Heart left ventricle (tissue), 16 donors: ENCODE measurements at regions not wholly inside any gene's neighbourhood (a gene's known extent, or its start where the extent isn't known, plus 50 kb on each side); places are given as distances from the start of the nearest gene placed in this dataset.

Source experiments
- ATAC-seq, 4 donors: fragments of 200-7000 bp; cut with Tn5 transposase; one replicate each; pipeline ENCODE4 v1.9.1; 2020 to 2022; ENCODE audit warnings: moderate library complexity in 4 of 4, mild to moderate bottlenecking in 3 of 4, moderate number of reproducible peaks in 1 of 4
- DNase-seq, 5 donors: peaks; one replicate each; pipeline ENCODE4 v3.0.0-alpha.2; 2020
- H3K27ac ChIP-seq, 12 donors: fragments of 200-600 bp; sonication (generic) in 4 of 12; one replicate each; pipeline versions ENCODE4 v1.5.0 to v1.8.0; 2016 to 2022; ENCODE audit warnings: mild to moderate bottlenecking in 2 of 12
- H3K27me3 ChIP-seq, 9 donors: fragments of 200-600 bp; sonication (generic) in 2 of 9; one replicate each; pipeline versions ENCODE4 v1.5.1 to v1.8.0; 2016 to 2022; ENCODE audit warnings: mild to moderate bottlenecking in 3 of 9
- H3K36me3 ChIP-seq, 9 donors: fragments of 200-600 bp; sonication (generic) in 2 of 9; one replicate each; pipeline versions ENCODE4 v1.5.0 to v1.8.0; 2018 to 2022; ENCODE audit warnings: mild to moderate bottlenecking in 2 of 9
- H3K4me1 ChIP-seq, 12 donors: fragments of 200-600 bp; sonication (generic) in 4 of 12; one replicate each; pipeline versions ENCODE4 v1.5.0 to v1.8.0; 2016 to 2022; ENCODE audit warnings: mild to moderate bottlenecking in 3 of 12
- H3K4me3 ChIP-seq, 12 donors: fragments of 200-600 bp; sonication (generic) in 4 of 12; one replicate each; pipeline versions ENCODE4 v1.5.0 to v1.8.0; 2017 to 2022; ENCODE audit warnings: mild to moderate bottlenecking in 9 of 12, moderate library complexity in 4 of 12
- H3K9me3 ChIP-seq, 12 donors: fragments of 200-600 bp; sonication (generic) in 4 of 12; one replicate each; pipeline versions ENCODE4 v1.5.0 to v1.8.0; 2016 to 2022; ENCODE audit warnings: mild to moderate bottlenecking in 1 of 12
- POLR2A ChIP-seq, 2 donors: fragments of 450-650 bp; IDR thresholded peaks; one replicate each; pipeline ENCODE4 v1.6.1; 2017; ENCODE audit warnings: antibody characterized with exemption in 2 of 2, mild to moderate bottlenecking in 2 of 2, moderate library complexity in 2 of 2
- WGBS, 4 donors: extraction: QIAGEN DNeasy Blood & Tissue Kit in 2 of 4; methylation state at CpG; one replicate each; pipeline versions ENCODE4 v1.1.5 to v1.1.7; 2013 to 2018; 5-methylcytosine and 5-hydroxymethylcytosine counted together
- intact Hi-C, 10 donors: fragments of 100-400 bp; cut with DNase I; formaldehyde crosslinking; loops; one replicate each; pipeline versions ENCODE4 v1.11.1 to v1.14.2; 2022
- TF ChIP-seq, protein P1 (sequence below), 12 donors: fragments of 200-600 bp; sonication (generic) in 4 of 12; IDR thresholded peaks; one replicate each; pipeline versions ENCODE4 v1.5.0 to v1.8.0; 2018 to 2022; ENCODE audit warnings: antibody characterized with exemption in 12 of 12, mild to moderate bottlenecking in 5 of 12
- donor health status: ischemic (EF 13 %, LVEDD 7.1; RV severe dilation, severe dysfunction).
- donor health status: healthy with polysubstance abuse.
- donor health status: DM: no; HTN: yes; CAD: no.
- donor health status: DM: no; HTN: no; CAD: no.
- donor health status: ischemic (EF 25% LVEDD 6.9; RV normal size, moderate dysfunction).
- donor health status: ischemic (EF 25% LVEDD 5.7; RV mildly dilated, moderate dysfunction).
- donor health status: healthy.
- donor health status: DM: yes; HTN: yes; CAD: no.
- donor health status: ischemic (EF 35%, LVEDD 5.7; RV mildly dilated, moderate dysfunction).
- donor health status: nonischemic (EF 11% LVEDD 7.7; RV severe dilation, severe dysfunction).
- donor health status: DM: yes; HTN: yes; CAD: no.
- donor health status: PGD.
- donor health status: ischemic (EF 29% LVEDD 5.4; RV normal size, mild dysfunction).
- donor health status: nonischemic (EF 23%, LVEDD 6.1; RV moderate dilation, normal function).

DNA sequence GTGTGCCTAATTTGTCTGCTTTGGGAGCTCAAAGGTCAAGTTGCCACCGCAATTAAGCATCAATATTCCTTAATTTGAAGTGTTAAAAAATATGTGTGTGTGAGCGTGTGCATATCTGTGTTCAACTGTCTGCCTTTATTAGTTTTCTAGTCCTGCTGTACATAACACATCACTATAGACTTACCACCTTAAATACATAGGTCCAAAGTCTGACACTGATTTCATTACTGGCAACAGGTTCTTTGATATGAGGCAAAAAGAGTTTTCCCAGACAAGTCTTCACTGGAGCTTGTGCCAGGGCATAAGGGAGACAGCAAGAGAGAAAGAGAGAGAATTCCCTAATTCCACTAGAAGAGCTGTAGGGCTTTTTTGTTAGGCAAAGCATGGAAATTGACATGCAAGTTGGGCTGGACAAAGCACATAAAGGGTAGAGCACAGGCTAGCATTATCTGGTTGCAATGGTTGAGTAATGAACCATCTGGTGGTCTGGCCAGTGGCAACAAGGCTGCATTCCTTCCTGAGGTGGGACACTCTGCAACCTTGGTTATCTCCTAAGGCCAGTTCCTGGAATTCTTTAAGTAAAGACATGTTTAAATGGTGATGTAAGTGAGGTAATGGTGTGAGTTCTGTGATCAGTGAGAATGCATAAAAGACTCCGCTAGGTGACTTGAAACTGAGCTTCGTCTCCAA, 457.2 kb upstream of the ADAMTS5 start:
- TF ChIP-seq, protein P1, sequence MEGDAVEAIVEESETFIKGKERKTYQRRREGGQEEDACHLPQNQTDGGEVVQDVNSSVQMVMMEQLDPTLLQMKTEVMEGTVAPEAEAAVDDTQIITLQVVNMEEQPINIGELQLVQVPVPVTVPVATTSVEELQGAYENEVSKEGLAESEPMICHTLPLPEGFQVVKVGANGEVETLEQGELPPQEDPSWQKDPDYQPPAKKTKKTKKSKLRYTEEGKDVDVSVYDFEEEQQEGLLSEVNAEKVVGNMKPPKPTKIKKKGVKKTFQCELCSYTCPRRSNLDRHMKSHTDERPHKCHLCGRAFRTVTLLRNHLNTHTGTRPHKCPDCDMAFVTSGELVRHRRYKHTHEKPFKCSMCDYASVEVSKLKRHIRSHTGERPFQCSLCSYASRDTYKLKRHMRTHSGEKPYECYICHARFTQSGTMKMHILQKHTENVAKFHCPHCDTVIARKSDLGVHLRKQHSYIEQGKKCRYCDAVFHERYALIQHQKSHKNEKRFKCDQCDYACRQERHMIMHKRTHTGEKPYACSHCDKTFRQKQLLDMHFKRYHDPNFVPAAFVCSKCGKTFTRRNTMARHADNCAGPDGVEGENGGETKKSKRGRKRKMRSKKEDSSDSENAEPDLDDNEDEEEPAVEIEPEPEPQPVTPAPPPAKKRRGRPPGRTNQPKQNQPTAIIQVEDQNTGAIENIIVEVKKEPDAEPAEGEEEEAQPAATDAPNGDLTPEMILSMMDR (IDR thresholded peaks at IDR 0.05): no peak
- TF ChIP-seq POLR2A (IDR thresholded peaks at IDR 0.05): no peak
- intact Hi-C loops: loop anchor here in 2 of 10 donors (10.0 kb wide), 3 partner anchors 49 to 459 kb away; partner anchors contain the start of gene ADAMTS5 (in 1 of the 2)
- Histone ChIP-seq H3K9me3 (peaks cover 0 to 7% (median 0%) of the 10 kb centered on the region in 12 donors), H3K27ac (peak overlapping the region in 7 of 12 donors; percentile 6 to 48 (median 35)), H3K4me3 (no peak overlapping the region), H3K36me3 (no peaks in the 10 kb centered on the region), H3K4me1 (peaks cover 0 to 45% (median 15%) of the 10 kb centered on the region in 12 donors), H3K27me3 (no peaks in the 10 kb centered on the region)
- whole genome bisulfite sequencing, 4 donors: 93 to 98% (median 94%) methylated on average over 4 of the region's 4 CpGs
- ATAC-seq (peak in 3 of 4 donors; percentile 35 to 71 (median 71)), DNase-seq (peak in 1 of 5 donors; percentile 30)

DNA sequence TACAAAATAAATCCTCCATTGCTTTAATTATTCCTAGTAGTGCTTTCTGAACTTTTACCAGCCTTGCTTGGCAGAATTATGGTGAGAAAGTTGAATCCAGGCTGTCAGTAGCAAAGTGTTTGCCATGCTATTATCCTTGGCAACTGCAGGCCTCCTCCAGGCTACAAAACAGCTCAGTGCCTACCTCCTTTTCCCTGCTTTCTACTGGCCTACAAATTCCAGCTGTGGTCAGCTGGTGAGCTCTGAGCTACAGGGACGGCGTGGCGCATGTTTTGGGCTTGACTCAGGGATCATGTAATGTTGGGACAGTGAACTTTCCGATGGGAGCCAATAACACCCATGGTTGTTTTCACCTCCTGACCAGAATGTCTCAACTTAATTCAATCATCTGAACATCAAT, 456.1 kb upstream of the ADAMTS5 start:
- DNase-seq (peak; percentile 50 to 85 (median 74)), ATAC-seq (peak; percentile 75 to 95 (median 92))
- no peaks in the 10 kb centered on the region for H3K36me3 ChIP-seq
- peak overlapping the region in 10 of 12 donors; percentile 15 to 52 (median 31) for H3K27ac ChIP-seq
- H3K9me3 ChIP-seq: peaks cover 0 to 6% (median 0%) of the 10 kb centered on the region in 12 donors
- 70 to 83% (median 81%) methylated on average over 4 of the region's 4 CpGs for WGBS, 4 donors
- peaks cover 0 to 50% (median 15%) of the 10 kb centered on the region in 12 donors for H3K4me1 ChIP-seq
- H3K27me3 ChIP-seq: no peaks in the 10 kb centered on the region
- intact Hi-C loops: loop anchor here in 2 of 10 donors (10.0 kb wide), 3 partner anchors 48 to 458 kb away; partner anchors contain the start of gene ADAMTS5 (in 1 of the 2)
- TF ChIP-seq POLR2A (IDR thresholded peaks at IDR 0.05): no peak
- TF ChIP-seq, protein P1 (IDR thresholded peaks at IDR 0.05): no peak
- H3K4me3 ChIP-seq: no peak overlapping the region

DNA sequence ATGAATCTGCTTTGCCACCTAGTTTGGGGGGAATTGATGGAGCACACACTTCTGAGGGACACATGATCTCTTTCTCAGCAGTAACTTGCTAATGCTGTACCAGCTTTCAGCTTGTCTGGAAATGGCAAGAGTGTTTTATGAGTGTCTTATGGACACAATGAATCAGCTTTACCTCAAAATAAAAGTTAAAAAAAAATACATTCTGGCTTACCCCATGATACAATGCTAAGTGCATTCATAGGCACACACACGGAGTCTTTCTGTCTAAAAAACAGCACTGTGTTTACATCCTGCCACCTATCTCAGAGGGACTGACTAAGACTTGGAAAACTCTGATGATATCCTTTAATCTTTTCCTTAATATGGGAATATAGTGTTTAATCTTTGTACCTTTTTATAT, 455.5 kb upstream of the ADAMTS5 start:
- no peaks in the 10 kb centered on the region for H3K36me3 ChIP-seq
- peaks cover 0 to 50% (median 15%) of the 10 kb centered on the region in 12 donors for H3K4me1 ChIP-seq
- H3K4me3 ChIP-seq: no peak overlapping the region
- H3K27me3 ChIP-seq: no peaks in the 10 kb centered on the region
- H3K9me3 ChIP-seq: peaks cover 0 to 6% (median 0%) of the 10 kb centered on the region in 12 donors
- H3K27ac ChIP-seq: peak overlapping the region in 10 of 12 donors; percentile 15 to 52 (median 31)
- WGBS, 4 donors: 53 to 73% (median 70%) methylated on average over 1 of the region's 1 CpG
- TF ChIP-seq, protein P1 (IDR thresholded peaks at IDR 0.05): no peak
- TF ChIP-seq POLR2A (IDR thresholded peaks at IDR 0.05): no peak
- ATAC-seq (no peak), DNase-seq (no peak)
- intact Hi-C loops: loop anchor here in 2 of 10 donors (10.0 kb wide), 3 partner anchors 48 to 458 kb away; partner anchors contain the start of gene ADAMTS5 (in 1 of the 2)

DNA sequence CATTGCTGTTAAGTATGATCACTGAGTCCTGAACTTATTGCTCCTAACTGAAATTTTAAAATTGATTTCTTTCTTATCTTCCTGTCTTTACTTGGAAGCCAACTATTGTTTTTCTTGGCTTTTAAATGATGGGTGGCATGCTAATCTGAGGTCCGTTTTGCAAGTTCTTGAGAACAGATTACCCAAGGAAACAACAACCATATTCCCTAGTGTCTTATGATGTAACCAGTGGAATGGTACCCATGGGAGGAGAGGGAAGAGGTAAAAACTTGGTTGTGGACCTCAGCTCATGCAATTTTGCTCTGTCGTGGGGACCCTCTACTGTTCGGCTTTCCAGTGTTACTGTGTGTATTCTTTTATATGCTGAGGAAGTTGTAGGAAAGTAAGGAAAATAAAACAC, 454.8 kb upstream of the ADAMTS5 start:
- DNase-seq (no peak), ATAC-seq (no peak)
- Histone ChIP-seq H3K4me3 (no peak overlapping the region), H3K4me1 (peaks cover 0 to 50% (median 15%) of the 10 kb centered on the region in 12 donors), H3K27me3 (no peaks in the 10 kb centered on the region), H3K9me3 (peaks cover 0 to 5% (median 0%) of the 10 kb centered on the region in 12 donors), H3K36me3 (no peaks in the 10 kb centered on the region), H3K27ac (peak overlapping the region in 3 of 12 donors; percentile 11 to 44 (median 16))
- 59 to 79% (median 73%) methylated on average over 3 of the region's 3 CpGs for WGBS, 4 donors
- intact Hi-C loops: loop anchor here in 2 of 10 donors (10.0 kb wide), 3 partner anchors 47 to 457 kb away; partner anchors contain the start of gene ADAMTS5 (in 1 of the 2)
- TF ChIP-seq POLR2A (IDR thresholded peaks at IDR 0.05): no peak
- TF ChIP-seq, protein P1 (IDR thresholded peaks at IDR 0.05): no peak
